Karpas-422 (cell line): ENCODE measurements at regions not wholly inside any gene's neighbourhood (a gene's known extent, or its start where the extent isn't known, plus 50 kb on each side); places are given as distances from the start of the nearest gene placed in this dataset.
A peak's percentile ranks its signal among the peaks of the same experiment; 100 is the strongest.

ENCODE experiments used
- DNase-seq: peaks from one replicate; pipeline ENCODE4 v3.0.0-alpha.2; 2015
- H2AFZ ChIP-seq: fragments of 200-600 bp; sonication (generic); 2 replicates; pipeline ENCODE4 v1.6.1; 2014; ENCODE audit warnings: antibody characterized with exemption, low read length, mixed read lengths
- H3K27ac ChIP-seq: fragments of 200-600 bp; sonication (generic); 2 replicates; pipeline ENCODE4 v1.5.1; 2014; ENCODE audit warnings: mild to moderate bottlenecking, low read length, moderate library complexity
- H3K27me3 ChIP-seq: fragments of 200-600 bp; sonication (generic); 2 replicates; pipeline ENCODE4 v1.6.1; 2014; ENCODE audit warnings: low read length, mixed read lengths
- H3K36me3 ChIP-seq: fragments of 200-600 bp; sonication (generic); 2 replicates; pipeline ENCODE4 v1.6.1; 2014; ENCODE audit warnings: low read length, mixed read lengths; ENCODE audit not compliant: insufficient read depth
- H3K4me1 ChIP-seq: fragments of 200-600 bp; sonication (generic); 2 replicates; pipeline ENCODE4 v1.6.1; 2014; ENCODE audit warnings: mild to moderate bottlenecking, low read length, mixed read lengths
- H3K4me2 ChIP-seq: fragments of 200-600 bp; sonication (generic); 2 replicates; pipeline ENCODE4 v1.6.1; 2014; ENCODE audit warnings: low read length, low read depth, mild to moderate bottlenecking; ENCODE audit not compliant: poor library complexity, severe bottlenecking
- H3K4me3 ChIP-seq: fragments of 200-600 bp; sonication (generic); 2 replicates; pipeline ENCODE4 v1.5.1; 2014; ENCODE audit warnings: mild to moderate bottlenecking, antibody characterized with exemption, low read length, mixed read lengths
- H3K79me2 ChIP-seq: fragments of 200-600 bp; sonication (generic); 2 replicates; pipeline ENCODE4 v1.6.1; 2014; ENCODE audit warnings: mild to moderate bottlenecking, low read length, mixed read lengths
- H3K9ac ChIP-seq: fragments of 200-600 bp; sonication (generic); 2 replicates; pipeline ENCODE4 v1.6.0; 2014; ENCODE audit warnings: low read length
- H3K9me2 ChIP-seq: fragments of 200-600 bp; sonication (generic), shearing (Covaris generic); replicated peaks from 2 replicates; pipeline ENCODE4 v1.6.0; 2014; ENCODE audit warnings: mild to moderate bottlenecking, low read length, moderate library complexity; ENCODE audit not compliant: insufficient read depth
- H3K9me3 ChIP-seq: fragments of 300-700, 200-600 bp; sonication (generic); 2 replicates; pipeline ENCODE4 v1.6.1; 2014; ENCODE audit warnings: low read length, mixed read lengths
- H4K20me1 ChIP-seq: fragments of 200-600 bp; sonication (generic); 2 replicates; pipeline ENCODE4 v1.6.1; 2014; ENCODE audit warnings: mild to moderate bottlenecking, antibody characterized with exemption, low read length, low read depth; ENCODE audit not compliant: insufficient read depth

- DNase-seq: no peak
- H3K4me3 ChIP-seq: no peak overlapping the region
- H3K9ac ChIP-seq: no peak overlapping the region
- H3K9me2 ChIP-seq: no peaks in the 10 kb centered on the region
- H3K27me3 ChIP-seq: no peaks in the 10 kb centered on the region
- peaks cover 4% of the 10 kb centered on the region; the same call in 1 of the 2 replicates for H3K4me1 ChIP-seq
- no peaks in the 10 kb centered on the region for H4K20me1 ChIP-seq
- no peak overlapping the region for H2AFZ ChIP-seq
- H3K79me2 ChIP-seq: no peaks in the 10 kb centered on the region
- H3K36me3 ChIP-seq: no peaks in the 10 kb centered on the region
- no peak overlapping the region for H3K27ac ChIP-seq
- H3K9me3 ChIP-seq: no peaks in the 10 kb centered on the region
- H3K4me2 ChIP-seq: no peak overlapping the region
These were observed 108.5 kb downstream of the PCTP start for GRCh38 chr17:55859301-55859795.

GRCh38 chr17:55865072-55865762 is 114.4 kb downstream of the PCTP start:
- H3K79me2 ChIP-seq: no peaks in the 10 kb centered on the region
- H3K27ac ChIP-seq: no peak overlapping the region
- H3K4me1 ChIP-seq: no peaks in the 10 kb centered on the region
- no peaks in the 10 kb centered on the region for H3K36me3 ChIP-seq
- H3K9ac ChIP-seq: no peak overlapping the region
- no peaks in the 10 kb centered on the region for H4K20me1 ChIP-seq
- no peak overlapping the region for H3K4me3 ChIP-seq
- H3K4me2 ChIP-seq: no peak overlapping the region
- DNase-seq: no peak
- no peaks in the 10 kb centered on the region; the same call in 1 of the 2 replicates for H3K9me3 ChIP-seq
- H3K9me2 ChIP-seq: no peaks in the 10 kb centered on the region
- H3K27me3 ChIP-seq: 0 out of 2 replicates have a peak, but pooled peaks cover 3% of the 10 kb centered on the region
- no peak overlapping the region for H2AFZ ChIP-seq

- Histone ChIP-seq H4K20me1 (no peaks in the 10 kb centered on the region), H3K4me2 (no peak overlapping the region), H3K36me3 (no peaks in the 10 kb centered on the region), H3K9ac (no peak overlapping the region), H3K79me2 (no peaks in the 10 kb centered on the region), H3K9me3 (no peaks in the 10 kb centered on the region; the same call in 1 of the 2 replicates), H3K4me1 (peaks cover 27% of the 10 kb centered on the region), H3K4me3 (no peak overlapping the region), H3K27ac (no peak overlapping the region), H2AFZ (no peak overlapping the region), H3K27me3 (0 out of 2 replicates have a peak, but pooled peaks cover 3% of the 10 kb centered on the region), H3K9me2 (no peaks in the 10 kb centered on the region)
- DNase-seq: no peak
These were observed 119.2 kb downstream of the PCTP start for GRCh38 chr17:55870044-55870443.

- Histone ChIP-seq H3K9me2 (no peaks in the 10 kb centered on the region), H3K4me3 (peak overlapping the region; percentile 24), H3K27ac (no peak overlapping the region), H3K9ac (no peak overlapping the region), H3K9me3 (no peaks in the 10 kb centered on the region; the same call in 1 of the 2 replicates), H3K36me3 (no peaks in the 10 kb centered on the region), H3K27me3 (no peaks in the 10 kb centered on the region), H3K4me2 (peak overlapping the region; percentile 55), H4K20me1 (no peaks in the 10 kb centered on the region), H2AFZ (peak overlapping the region; percentile 8; the same call in 1 of the 2 replicates), H3K79me2 (no peaks in the 10 kb centered on the region), H3K4me1 (peaks cover 27% of the 10 kb centered on the region)
- DNase-seq: peak; percentile 53
These were observed 121.5 kb downstream of the PCTP start for GRCh38 chr17:55872374-55872773.

- Histone ChIP-seq H3K36me3 (no peaks in the 10 kb centered on the region), H3K27ac (no peak overlapping the region), H3K9ac (no peak overlapping the region), H3K4me2 (peak overlapping the region; percentile 55), H3K27me3 (no peaks in the 10 kb centered on the region), H3K9me3 (no peaks in the 10 kb centered on the region; the same call in 1 of the 2 replicates), H4K20me1 (no peaks in the 10 kb centered on the region), H2AFZ (peak overlapping the region; percentile 8; the same call in 1 of the 2 replicates), H3K4me1 (peaks cover 27% of the 10 kb centered on the region), H3K79me2 (no peaks in the 10 kb centered on the region), H3K9me2 (no peaks in the 10 kb centered on the region), H3K4me3 (peak overlapping the region; percentile 24)
- no peak for DNase-seq
These were observed 122.3 kb downstream of the PCTP start for GRCh38 chr17:55873017-55873758.

- Histone ChIP-seq H3K9me2 (0 out of 2 replicates have a peak, but pooled peaks cover 3% of the 10 kb centered on the region), H3K4me2 (no peak overlapping the region)
These were observed 132.3 kb downstream of the PCTP start for GRCh38 chr17:55883149-55883548.

GRCh38 chr17:55887531-55887930 is 136.7 kb downstream of the PCTP start:
- Histone ChIP-seq H3K9me3 (no peaks in the 10 kb centered on the region), H3K27me3 (no peaks in the 10 kb centered on the region), H3K36me3 (no peaks in the 10 kb centered on the region), H3K9me2 (0 out of 2 replicates have a peak, but pooled peaks cover 3% of the 10 kb centered on the region), H3K4me2 (no peak overlapping the region), H2AFZ (no peak overlapping the region), H3K79me2 (no peaks in the 10 kb centered on the region), H3K4me1 (no peaks in the 10 kb centered on the region), H3K27ac (no peak overlapping the region), H4K20me1 (no peaks in the 10 kb centered on the region), H3K4me3 (no peak overlapping the region), H3K9ac (no peak overlapping the region)
- DNase-seq: no peak

More at GRCh38 chr17:55883149-55883548, 132.3 kb downstream of the PCTP start:
- Histone ChIP-seq H3K9ac (no peak overlapping the region), H3K4me1 (no peaks in the 10 kb centered on the region), H3K27me3 (no peaks in the 10 kb centered on the region), H3K36me3 (no peaks in the 10 kb centered on the region), H4K20me1 (no peaks in the 10 kb centered on the region), H3K9me3 (no peaks in the 10 kb centered on the region), H3K4me3 (no peak overlapping the region), H3K79me2 (no peaks in the 10 kb centered on the region), H3K27ac (no peak overlapping the region), H2AFZ (no peak overlapping the region)
- DNase-seq: no peak

GRCh38 chr17:55889271-55889670 is 138.4 kb downstream of the PCTP start:
- Histone ChIP-seq H2AFZ (no peak overlapping the region), H3K4me1 (no peaks in the 10 kb centered on the region), H3K27ac (no peak overlapping the region), H4K20me1 (no peaks in the 10 kb centered on the region), H3K9me2 (no peaks in the 10 kb centered on the region), H3K9me3 (no peaks in the 10 kb centered on the region), H3K4me3 (no peak overlapping the region), H3K4me2 (no peak overlapping the region), H3K9ac (no peak overlapping the region), H3K79me2 (no peaks in the 10 kb centered on the region), H3K36me3 (no peaks in the 10 kb centered on the region), H3K27me3 (no peaks in the 10 kb centered on the region)
- DNase-seq: no peak
